NCI-H526 (cell line): ENCODE measurements at regions not wholly inside any gene's neighbourhood (a gene's known extent, or its start where the extent isn't known, plus 50 kb on each side); places are given as distances from the start of the nearest gene placed in this dataset.
"Not testable (repeated sequence)": the region's sequence is repeated elsewhere in the genome, so short reads cannot be mapped to it uniquely, and the experiment has no call there.

Experiments used
- DNase-seq, 2 experiments: peaks; one replicate each; lab custom pipeline; 2025; lab: John Stamatoyannopoulos, UW

GRCh38 chr2:52017646-52018235 is 985.8 kb upstream of the NRXN1 start:
- DNase-seq = no peak

DNA sequence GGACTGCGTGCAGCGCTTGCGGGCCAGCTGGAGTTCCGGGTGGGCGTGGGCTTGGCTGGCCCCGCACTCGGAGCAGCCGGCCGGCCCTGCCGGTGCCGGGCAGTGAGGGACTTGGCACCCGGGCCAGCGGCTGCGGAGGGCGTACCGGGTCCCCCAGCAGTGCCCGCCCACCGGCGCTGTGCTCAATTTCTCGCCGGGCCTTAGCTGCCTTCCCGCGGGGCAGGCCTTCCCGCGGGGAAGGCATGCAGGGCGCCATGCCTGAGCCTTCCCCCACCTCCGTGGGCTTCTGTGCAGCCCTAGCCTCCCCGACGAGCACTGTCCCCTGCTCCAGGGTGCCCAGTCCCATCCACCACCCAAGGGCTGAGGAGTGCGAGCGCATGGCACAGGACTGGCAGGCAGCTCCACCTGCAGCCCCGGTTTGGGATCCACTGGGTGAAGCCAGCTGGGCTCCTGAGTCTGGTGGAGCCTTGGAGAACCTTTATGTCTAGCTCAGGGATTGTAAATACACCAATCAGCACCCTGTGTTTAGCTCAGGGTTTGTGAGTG is 975.0 kb upstream of the NRXN1 start:
- DNase-seq = not testable (repeated sequence)

DNA sequence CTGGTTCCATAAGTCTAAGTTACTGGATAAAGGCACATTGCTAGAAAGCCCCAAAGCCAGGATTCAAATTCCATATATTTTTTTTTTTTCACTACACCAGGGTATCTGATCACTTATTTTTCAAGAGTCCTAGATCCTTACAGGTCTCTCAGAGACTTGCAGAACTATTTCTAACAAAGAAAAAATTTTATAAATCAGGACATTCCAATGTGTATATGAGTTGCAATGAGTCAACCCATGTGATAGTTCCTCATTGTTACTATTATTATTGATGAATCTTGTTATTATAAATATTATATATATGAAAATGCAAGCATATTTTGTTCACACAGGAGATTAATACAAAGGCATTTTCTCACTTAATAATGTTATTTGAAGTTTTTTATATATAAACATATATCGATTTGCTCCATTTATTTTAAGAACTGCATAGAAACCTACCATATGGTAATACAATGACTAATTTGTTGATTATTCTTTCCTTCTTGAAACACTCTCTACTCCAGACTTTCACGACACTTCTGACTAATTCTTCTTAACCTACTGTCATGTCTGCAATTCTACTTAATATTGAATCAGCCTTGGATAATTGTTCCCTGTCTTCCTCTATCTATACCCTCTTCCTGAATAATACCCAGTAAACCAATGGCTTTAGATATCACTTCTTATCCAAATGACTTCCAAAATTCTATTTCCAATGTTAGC is 968.4 kb upstream of the NRXN1 start:
- DNase-seq = no peak

- DNase-seq = no peak
Measured at GRCh38 chr2:51998890-51999289, 967.0 kb upstream of the NRXN1 start.

DNA sequence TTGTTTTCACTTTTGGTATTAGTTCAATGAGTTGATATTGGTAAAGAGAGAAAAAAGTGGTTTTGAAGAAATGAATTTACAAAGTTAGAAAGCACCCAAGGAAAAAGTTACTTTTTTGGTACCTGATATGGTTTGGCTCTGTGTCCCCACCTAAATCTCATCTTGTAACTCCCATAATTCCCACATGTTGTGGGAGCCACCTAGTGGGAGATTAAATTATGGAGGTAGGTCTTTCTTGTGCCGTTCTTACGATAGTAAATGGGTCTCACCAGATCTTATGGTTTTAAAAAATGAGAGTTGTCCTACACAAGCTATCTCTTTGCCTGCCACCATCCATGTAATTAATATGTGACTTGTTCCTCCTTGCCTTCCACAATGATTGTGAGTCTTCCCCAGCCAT is 965.6 kb upstream of the NRXN1 start:
- DNase-seq = peak in 1 of 2 experiments; percentile 30

DNA sequence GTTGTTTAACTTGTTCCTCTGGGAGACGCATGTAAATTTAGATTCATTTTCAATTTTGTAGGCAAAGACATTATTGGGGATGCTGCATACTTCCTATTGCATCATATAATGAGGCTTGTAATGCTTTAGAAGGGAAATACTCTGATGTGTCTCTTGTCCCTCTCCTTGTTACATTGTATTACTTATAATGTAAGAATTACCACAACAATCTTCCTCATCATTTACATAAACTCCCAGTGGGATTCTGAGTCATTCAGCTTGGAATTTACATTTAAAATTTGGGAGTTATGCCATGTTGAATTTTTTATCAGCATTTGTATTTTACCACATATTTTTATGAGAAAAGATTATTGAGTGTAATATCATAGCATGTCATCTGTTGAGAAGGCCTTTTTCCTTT is 963.4 kb upstream of the NRXN1 start:
- DNase-seq = no peak

DNA sequence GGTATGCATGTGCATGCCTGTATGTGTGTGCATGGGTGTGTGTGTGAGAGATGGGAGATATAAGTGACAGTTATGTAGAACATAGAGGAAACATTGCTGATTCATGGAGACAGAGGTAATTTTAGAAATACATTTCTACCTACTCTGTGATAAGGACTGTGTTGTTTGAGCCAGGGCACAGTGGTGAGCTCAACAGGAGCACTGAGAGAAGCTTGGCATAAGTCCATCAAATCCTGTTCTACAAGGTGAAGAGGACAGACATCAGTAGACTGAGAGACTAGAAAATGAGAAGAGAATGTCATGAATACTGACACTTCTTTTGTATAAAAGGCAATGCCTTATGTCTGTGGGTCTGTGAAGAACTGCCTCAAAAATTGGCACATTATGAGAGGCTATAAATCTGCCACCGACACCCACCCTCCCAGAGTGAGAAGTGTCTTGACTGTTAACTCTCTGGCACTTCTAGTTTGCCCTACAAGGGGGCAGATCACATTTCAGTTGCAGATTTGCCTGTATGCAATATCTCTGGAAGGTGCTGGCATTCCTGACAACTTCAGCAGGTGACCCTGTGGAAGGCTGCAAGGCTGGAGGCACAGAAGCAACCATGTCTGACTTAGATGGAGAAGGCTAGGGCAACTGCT is 962.3 kb upstream of the NRXN1 start:
- DNase-seq = peak in 1 of 2 experiments; percentile 32

DNA sequence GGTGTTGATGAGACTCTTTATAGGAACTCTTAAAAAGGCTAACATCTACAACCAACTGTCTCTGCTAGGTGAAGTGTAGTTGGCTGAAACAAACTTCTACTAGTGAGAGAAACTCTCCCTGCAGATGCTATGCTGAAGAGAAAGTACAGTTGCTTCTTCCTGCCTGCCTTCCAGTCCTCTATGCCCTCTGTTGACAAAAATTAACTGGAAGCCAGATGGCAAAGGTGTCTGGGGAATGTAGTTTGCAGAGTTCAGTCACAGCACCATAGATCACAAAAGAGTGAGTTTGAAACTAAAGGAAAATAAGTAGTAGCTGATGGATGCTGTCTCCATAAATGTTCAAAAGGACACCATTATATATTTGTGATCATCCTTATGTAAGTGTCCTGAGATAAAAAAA is 958.8 kb upstream of the NRXN1 start:
- DNase-seq = no peak

- no peak for DNase-seq
Measured at GRCh38 chr2:51986101-51986500, 954.2 kb upstream of the NRXN1 start.

DNA sequence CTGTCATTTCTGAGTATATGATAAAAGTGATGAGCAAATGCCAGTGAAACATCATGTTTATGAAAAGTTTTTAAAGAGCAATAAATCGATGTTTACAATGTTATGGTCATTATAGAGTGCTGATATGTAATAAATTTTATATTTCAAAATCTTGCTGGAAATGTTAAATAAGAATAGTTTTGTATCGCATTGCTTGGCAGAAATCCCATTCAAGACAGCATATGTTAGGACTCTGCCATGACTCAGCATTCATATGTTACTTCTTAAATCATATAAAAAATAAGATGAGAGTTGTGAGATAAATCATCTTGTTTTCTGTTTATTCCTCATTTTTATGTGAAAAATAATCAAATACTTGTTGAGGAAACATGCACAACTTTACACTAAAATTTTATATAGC is 949.9 kb upstream of the NRXN1 start:
- no peak for DNase-seq

DNA sequence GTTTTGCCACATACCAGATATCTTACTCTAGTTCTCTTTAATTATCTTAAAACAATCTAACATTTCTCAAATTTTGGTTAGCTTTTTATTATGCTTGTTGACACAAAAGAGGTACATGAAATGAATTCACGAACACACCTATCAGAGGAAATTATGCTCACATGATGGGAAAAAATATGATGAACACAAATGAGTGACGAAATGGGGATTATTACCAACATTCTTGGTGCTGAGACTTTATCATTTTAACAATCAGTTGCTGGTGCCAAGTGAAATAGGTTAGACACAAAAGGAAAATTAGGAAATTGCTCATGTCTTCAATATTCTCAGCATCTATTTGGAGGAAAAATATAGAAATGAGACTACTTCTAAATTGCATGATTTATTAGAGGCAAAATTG is 944.7 kb upstream of the NRXN1 start:
- no peak for DNase-seq

- DNase-seq = no peak
Measured at GRCh38 chr2:51971136-51971535, 939.2 kb upstream of the NRXN1 start.

DNA sequence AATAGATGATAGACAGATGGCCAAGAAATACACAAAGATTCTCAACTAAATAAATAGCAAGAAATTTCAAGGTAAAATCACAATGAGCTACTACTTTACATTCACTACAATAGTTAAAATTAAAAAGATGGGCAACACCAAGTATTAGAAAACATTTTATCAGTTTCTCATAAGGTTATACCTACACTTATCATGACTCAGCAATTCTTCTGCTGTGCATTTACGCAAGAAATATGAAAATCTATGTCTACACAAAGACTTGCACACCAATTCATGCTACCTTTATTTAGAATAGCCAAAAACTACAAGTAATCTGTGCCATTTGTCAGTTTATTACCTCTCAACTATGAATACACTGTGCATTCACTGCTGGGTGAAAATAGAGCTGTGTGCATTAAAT is 937.4 kb upstream of the NRXN1 start:
- DNase-seq = no peak

- DNase-seq = no peak
Measured at GRCh38 chr2:51960841-51961335, 929.0 kb upstream of the NRXN1 start.

GRCh38 chr2:51960281-51960680 is 928.3 kb upstream of the NRXN1 start:
- no peak for DNase-seq

DNA sequence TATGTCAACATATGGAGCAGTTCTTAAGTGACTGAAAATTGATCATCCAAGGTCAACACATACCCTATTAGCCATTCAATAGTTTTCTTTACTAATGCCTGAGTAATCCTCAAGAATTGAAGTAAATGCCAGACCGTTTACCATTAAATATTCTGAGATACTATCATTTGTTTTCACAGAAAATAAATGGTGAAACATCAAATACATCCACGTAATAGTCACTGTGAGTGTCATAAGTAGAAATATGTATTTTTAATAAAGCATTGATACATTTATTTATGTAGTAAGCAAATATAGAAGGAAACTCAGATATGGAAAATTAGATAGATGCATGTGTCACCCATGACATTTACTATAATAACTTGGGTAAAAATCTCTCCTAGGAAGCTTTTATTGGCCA is 927.8 kb upstream of the NRXN1 start:
- no peak for DNase-seq

- DNase-seq = no peak
Measured at GRCh38 chr2:51953931-51954330, 922.0 kb upstream of the NRXN1 start.

GRCh38 chr2:51921076-51921475 is 889.1 kb upstream of the NRXN1 start:
- DNase-seq = no peak

DNA sequence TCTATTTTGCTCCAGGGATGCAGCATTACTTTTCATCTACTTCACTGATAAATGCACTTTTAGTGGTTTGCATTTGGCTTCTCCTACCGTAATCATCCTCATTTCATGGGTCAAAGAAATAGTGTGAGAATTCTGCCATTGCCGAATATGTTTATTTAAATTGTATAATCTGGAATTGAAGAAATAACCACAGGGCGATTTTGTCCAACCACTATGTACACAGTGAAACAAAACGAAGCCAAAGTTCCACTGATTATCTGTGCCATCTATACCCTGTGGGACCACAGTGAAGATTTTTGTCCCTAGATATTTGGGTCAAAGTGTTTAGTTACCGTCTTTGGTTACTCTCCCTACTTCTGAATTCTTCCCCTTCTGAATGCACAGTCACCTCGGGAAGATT is 888.6 kb upstream of the NRXN1 start:
- DNase-seq = no peak

- DNase-seq = no peak
Measured at GRCh38 chr2:51919395-51919794, 887.5 kb upstream of the NRXN1 start.

DNA sequence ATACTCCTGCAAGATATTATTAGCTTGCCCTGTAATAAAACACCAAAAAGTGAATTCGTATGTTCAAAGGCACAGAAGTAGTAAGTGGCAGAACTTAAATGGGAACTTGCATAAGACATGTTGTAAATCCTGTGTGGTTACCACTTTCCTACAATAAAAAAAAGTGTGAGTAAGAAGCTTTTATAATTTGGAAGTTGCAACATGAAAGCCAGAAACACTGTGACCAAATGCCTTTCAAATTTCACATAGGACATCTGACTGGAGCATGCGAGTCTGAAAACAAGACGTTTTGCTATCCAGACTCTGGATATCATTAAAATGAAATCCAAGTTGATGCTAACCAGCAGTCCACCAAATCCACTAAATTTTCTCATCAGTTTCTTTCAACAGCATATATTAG is 886.2 kb upstream of the NRXN1 start:
- no peak for DNase-seq

DNA sequence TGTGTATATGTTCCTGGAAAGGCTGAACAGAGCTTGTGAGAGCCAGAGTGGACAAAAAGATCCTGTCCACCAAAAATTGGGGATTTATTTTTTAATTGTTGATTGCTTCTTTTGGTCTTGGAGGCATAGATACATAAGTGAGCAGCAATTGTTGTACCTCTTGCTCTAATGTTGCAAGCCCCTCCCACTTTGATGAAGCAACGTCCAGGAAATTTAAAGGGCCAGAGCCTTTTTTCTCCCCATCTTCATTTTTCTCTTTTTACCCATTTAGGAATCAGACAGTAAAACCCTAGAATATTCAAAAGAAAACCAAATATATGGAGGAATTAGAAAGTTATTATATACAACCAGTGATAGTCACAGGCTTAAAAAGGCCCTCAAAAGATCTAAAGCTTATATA is 871.8 kb upstream of the NRXN1 start:
- no peak for DNase-seq

DNA sequence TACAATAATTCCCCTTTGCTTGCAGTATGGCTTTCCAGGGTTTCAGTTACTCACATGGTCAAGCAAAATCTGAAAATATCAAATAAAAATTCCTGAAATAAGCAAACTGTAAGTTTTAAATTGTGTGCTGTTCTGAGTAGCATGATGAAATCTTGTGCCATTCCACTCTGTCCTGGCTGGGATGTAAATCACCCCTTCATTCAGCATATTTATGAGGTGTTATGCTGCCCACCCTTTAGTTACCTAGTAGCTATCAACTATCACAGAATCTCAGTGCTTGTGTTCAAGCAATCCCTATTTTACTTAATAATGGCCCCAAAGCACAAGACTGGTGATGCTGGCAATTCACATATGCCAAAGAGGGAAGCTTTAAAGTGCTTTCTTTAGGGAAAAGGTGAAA is 867.7 kb upstream of the NRXN1 start:
- no peak for DNase-seq
